ENCODE measurements at regions not wholly inside any gene's neighbourhood (a gene's known extent, or its start where the extent isn't known, plus 50 kb on each side); places are given as distances from the start of the nearest gene placed in this dataset.
A peak's percentile ranks its signal among the peaks of the same experiment; 100 is the strongest.

DNA sequence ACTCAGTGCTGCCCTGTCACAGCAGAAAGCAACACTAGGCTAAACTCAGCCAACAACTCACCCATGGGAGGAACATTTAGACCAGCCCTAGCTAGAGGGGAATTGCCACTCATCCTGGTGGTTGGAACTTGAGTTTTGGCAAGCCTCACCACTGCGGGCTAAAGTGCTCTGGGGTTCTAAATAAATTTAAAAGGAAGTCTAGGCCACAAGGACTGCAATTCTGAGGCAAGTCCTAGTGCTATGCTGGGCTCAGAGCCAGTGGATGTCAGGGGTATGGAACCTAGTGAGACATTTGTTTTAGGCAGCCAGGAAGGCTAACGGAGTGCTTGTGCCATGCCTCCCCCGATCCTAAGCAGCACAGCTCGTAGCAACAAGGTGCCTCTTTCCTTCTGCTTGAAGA is 78.0 kb downstream of the RGS13 start:
- DNase-seq (ENCODE audit: low spot score) (no peak), ATAC-seq (ENCODE audit: low read depth) (no peak)
- Histone ChIP-seq H3K27me3 (ENCODE audit: insufficient read depth, poor library complexity, severe bottlenecking) (no peaks in the 10 kb centered on the region), H3K9me3 (ENCODE audit: severe bottlenecking) (no peaks in the 10 kb centered on the region), H3K4me3 (ENCODE audit: severe bottlenecking) (no peak overlapping the region), H3K27ac (ENCODE audit: poor library complexity, severe bottlenecking) (no peak overlapping the region), H3K4me1 (ENCODE audit: insufficient read depth, poor library complexity, severe bottlenecking) (no peaks in the 10 kb centered on the region), H3K36me3 (ENCODE audit: low read depth) (no peaks in the 10 kb centered on the region)
- TF ChIP-seq, protein P1, sequence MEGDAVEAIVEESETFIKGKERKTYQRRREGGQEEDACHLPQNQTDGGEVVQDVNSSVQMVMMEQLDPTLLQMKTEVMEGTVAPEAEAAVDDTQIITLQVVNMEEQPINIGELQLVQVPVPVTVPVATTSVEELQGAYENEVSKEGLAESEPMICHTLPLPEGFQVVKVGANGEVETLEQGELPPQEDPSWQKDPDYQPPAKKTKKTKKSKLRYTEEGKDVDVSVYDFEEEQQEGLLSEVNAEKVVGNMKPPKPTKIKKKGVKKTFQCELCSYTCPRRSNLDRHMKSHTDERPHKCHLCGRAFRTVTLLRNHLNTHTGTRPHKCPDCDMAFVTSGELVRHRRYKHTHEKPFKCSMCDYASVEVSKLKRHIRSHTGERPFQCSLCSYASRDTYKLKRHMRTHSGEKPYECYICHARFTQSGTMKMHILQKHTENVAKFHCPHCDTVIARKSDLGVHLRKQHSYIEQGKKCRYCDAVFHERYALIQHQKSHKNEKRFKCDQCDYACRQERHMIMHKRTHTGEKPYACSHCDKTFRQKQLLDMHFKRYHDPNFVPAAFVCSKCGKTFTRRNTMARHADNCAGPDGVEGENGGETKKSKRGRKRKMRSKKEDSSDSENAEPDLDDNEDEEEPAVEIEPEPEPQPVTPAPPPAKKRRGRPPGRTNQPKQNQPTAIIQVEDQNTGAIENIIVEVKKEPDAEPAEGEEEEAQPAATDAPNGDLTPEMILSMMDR (IDR thresholded peaks at IDR 0.05; ENCODE audit: poor library complexity, severe bottlenecking), result no peak

DNA sequence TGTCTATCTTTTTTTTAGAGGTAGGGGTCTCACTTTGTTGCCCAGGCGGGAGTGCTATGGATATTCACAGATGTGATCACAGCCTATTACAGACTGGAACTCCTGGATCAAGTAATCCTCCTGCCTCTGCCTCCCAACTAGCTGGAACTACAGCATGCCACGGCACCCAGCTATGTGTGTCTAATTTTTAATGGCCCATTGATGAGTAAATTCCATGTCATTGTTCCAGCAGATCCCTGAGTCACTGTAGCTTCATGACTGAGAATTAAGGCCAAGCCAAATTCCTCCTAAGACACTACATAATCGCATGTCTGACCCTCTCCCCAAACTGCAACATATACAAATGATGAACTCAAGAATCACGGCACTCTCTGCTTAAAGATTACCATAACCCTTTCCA is 84.2 kb upstream of the RGS2 start:
- H3K27ac ChIP-seq (ENCODE audit: poor library complexity, severe bottlenecking), result no peak overlapping the region
- no peak overlapping the region for H3K4me3 ChIP-seq (ENCODE audit: severe bottlenecking)
- H3K9me3 ChIP-seq (ENCODE audit: severe bottlenecking), result no peaks in the 10 kb centered on the region
- H3K27me3 ChIP-seq (ENCODE audit: insufficient read depth, poor library complexity, severe bottlenecking), result no peaks in the 10 kb centered on the region
- peak; percentile 71 for ATAC-seq (ENCODE audit: low read depth)
- H3K36me3 ChIP-seq (ENCODE audit: low read depth), result no peaks in the 10 kb centered on the region
- peaks cover 7% of the 10 kb centered on the region for H3K4me1 ChIP-seq (ENCODE audit: insufficient read depth, poor library complexity, severe bottlenecking)
- TF ChIP-seq, protein P1 (IDR thresholded peaks at IDR 0.05; ENCODE audit: poor library complexity, severe bottlenecking), result no peak
- no peak for DNase-seq (ENCODE audit: low spot score)

DNA sequence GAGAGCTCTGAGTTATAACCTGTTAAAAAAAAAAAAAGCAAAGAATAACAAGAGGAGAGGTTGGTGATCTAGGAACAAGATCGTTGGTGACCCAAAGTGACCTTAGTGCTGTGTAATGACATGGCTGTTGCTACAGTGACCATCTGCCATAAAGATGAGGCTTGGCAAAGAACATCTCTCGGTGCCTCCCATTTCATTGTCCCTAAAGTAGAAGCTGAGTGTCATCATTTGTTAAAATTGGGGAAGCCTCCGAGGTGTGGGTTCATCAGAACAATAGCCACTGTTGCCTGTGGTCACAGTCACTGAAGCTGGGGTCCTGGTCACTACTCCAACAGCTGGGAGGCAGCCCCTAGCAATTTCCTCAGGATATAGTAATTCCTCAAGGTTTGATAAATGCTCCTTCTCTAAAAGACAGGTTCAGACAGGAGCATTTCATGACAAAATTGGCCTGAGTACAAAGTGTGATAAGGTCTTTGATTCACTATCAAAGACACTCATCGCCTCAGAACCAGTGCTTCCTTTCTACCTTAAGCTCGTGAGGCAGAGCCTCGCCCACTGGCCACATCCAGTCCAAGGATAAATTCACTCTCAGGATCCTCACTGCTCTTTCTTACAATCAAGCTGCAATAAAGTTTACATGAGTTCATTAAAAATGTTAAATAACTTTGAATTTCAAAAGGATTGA is 81.9 kb upstream of the RGS2 start:
- peak; percentile 68; the same call in 2 of the 3 replicates for ATAC-seq (ENCODE audit: low read depth)
- no peaks in the 10 kb centered on the region for H3K9me3 ChIP-seq (ENCODE audit: severe bottlenecking)
- no peak overlapping the region for H3K4me3 ChIP-seq (ENCODE audit: severe bottlenecking)
- H3K36me3 ChIP-seq (ENCODE audit: low read depth), result no peaks in the 10 kb centered on the region
- no peak for DNase-seq (ENCODE audit: low spot score)
- no peaks in the 10 kb centered on the region for H3K27me3 ChIP-seq (ENCODE audit: insufficient read depth, poor library complexity, severe bottlenecking)
- H3K4me1 ChIP-seq (ENCODE audit: insufficient read depth, poor library complexity, severe bottlenecking), result peaks cover 7% of the 10 kb centered on the region
- no peak overlapping the region for H3K27ac ChIP-seq (ENCODE audit: poor library complexity, severe bottlenecking)
- TF ChIP-seq, protein P1 (IDR thresholded peaks at IDR 0.05; ENCODE audit: poor library complexity, severe bottlenecking), result no peak

DNA sequence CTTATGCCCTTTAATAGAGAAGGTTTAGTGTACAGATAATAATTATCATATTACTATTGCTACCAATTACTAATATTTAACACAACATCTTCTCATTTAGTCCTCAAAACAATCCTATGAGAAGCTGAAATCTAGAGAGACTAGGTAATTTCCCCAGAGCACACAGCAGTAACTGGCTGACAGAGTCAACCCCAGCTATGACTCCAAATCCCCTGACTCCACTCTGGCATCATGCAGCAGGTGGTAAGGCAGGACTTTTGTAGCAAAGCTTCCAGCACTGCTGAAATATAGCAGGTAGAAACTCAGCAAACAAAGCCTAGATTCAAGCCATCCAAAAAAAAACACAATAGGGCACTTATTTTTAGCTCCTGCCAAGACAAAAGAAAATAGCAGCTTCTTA is 79.3 kb upstream of the RGS2 start:
- TF ChIP-seq, protein P1 (IDR thresholded peaks at IDR 0.05; ENCODE audit: poor library complexity, severe bottlenecking), result no peak
- Histone ChIP-seq H3K27me3 (ENCODE audit: insufficient read depth, poor library complexity, severe bottlenecking) (no peaks in the 10 kb centered on the region), H3K4me1 (ENCODE audit: insufficient read depth, poor library complexity, severe bottlenecking) (peaks cover 7% of the 10 kb centered on the region), H3K27ac (ENCODE audit: poor library complexity, severe bottlenecking) (no peak overlapping the region), H3K36me3 (ENCODE audit: low read depth) (no peaks in the 10 kb centered on the region), H3K4me3 (ENCODE audit: severe bottlenecking) (no peak overlapping the region), H3K9me3 (ENCODE audit: severe bottlenecking) (no peaks in the 10 kb centered on the region)
- ATAC-seq (ENCODE audit: low read depth) (no peak), DNase-seq (ENCODE audit: low spot score) (no peak)

DNA sequence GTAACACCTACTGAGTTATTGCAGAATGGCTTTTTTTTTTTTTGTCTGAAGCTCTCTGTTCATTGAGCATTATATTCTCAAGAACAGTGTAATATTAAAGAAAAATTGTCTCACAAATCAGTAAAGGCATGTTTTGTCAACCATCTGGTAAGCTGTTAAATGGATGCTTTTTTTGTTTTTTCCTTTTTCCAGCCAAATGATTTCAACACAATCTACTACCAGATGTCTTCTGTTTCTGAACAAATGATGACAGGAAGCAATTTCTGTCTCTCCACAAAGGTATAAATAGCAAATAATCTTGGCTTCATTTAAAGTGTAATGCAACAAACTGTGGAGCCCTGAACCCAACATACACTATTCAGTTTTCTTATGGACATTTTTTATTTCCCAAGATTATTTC is 78.6 kb upstream of the RGS2 start:
- no peak for ATAC-seq (ENCODE audit: low read depth)
- peaks cover 7% of the 10 kb centered on the region for H3K4me1 ChIP-seq (ENCODE audit: insufficient read depth, poor library complexity, severe bottlenecking)
- DNase-seq (ENCODE audit: low spot score), result no peak
- no peaks in the 10 kb centered on the region for H3K27me3 ChIP-seq (ENCODE audit: insufficient read depth, poor library complexity, severe bottlenecking)
- H3K36me3 ChIP-seq (ENCODE audit: low read depth), result no peaks in the 10 kb centered on the region
- no peak overlapping the region for H3K27ac ChIP-seq (ENCODE audit: poor library complexity, severe bottlenecking)
- no peak overlapping the region for H3K4me3 ChIP-seq (ENCODE audit: severe bottlenecking)
- no peaks in the 10 kb centered on the region for H3K9me3 ChIP-seq (ENCODE audit: severe bottlenecking)
- TF ChIP-seq, protein P1 (IDR thresholded peaks at IDR 0.05; ENCODE audit: poor library complexity, severe bottlenecking), result no peak

Measured in RWPE2 (cell line).